Activated CD4-positive, alpha-beta T cell treated with anti-CD3 and anti-CD28 coated beads, Interleukin-2, amount 10 ng/mL, durations not matched to agents 24 days and 14 days (primary cell): ENCODE measurements at regions not wholly inside any gene's neighbourhood (a gene's known extent, or its start where the extent isn't known, plus 50 kb on each side); places are given as distances from the start of the nearest gene placed in this dataset.

Experiments
- DNase-seq: peaks from one replicate; pipeline ENCODE4 v3.0.0; 2022
- H3K27ac Mint-ChIP-seq: one replicate; pipeline ENCODE4 v1.8.0; 2022; ENCODE audit warnings: mild to moderate bottlenecking, mixed read lengths
- H3K27me3 Mint-ChIP-seq: one replicate; pipeline ENCODE4 v1.8.0; 2022; ENCODE audit warnings: mixed read lengths
- H3K36me3 Mint-ChIP-seq: one replicate; pipeline ENCODE4 v1.8.0; 2022; ENCODE audit warnings: low read depth, mild to moderate bottlenecking, mixed read lengths
- H3K4me1 Mint-ChIP-seq: one replicate; pipeline ENCODE4 v1.8.0; 2021; ENCODE audit warnings: mixed read lengths
- H3K4me3 Mint-ChIP-seq: one replicate; pipeline ENCODE4 v1.8.0; 2022; ENCODE audit warnings: mild to moderate bottlenecking, moderate library complexity, mixed read lengths
- H3K9me3 Mint-ChIP-seq: one replicate; pipeline ENCODE4 v1.8.0; 2021; ENCODE audit warnings: mixed read lengths
- intact Hi-C: fragments of 100-400 bp; cut with micrococcal nuclease; formaldehyde crosslinking; loops from one replicate; pipeline ENCODE4 v1.15.1; 2023

DNA sequence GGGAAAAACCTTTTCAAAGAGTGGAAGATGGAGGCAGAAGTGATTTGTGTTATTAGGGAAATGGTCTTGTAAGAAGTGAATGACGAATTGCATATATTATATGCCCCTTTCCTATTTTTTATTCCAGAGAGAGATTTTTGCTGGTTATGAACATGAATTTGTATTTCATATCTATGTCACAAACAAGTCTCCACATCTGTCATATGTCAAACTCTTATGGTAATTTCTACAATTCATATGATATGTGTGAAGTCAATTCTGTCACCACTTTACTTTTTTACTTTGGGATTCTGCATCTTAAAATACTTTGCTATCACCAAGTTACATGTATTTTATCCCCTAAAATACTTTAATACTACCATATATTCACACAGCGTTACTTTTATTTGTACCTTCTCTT lies 594.2 kb upstream of the ARPP21 start:
- Mint-ChIP-seq H3K27ac (no peak overlapping the region), H3K9me3 (no peaks in the 10 kb centered on the region), H3K36me3 (no peaks in the 10 kb centered on the region), H3K27me3 (no peaks in the 10 kb centered on the region), H3K4me1 (no peaks in the 10 kb centered on the region), H3K4me3 (no peak overlapping the region)
- no peak for DNase-seq
- intact Hi-C loops, result no loop called here

DNA sequence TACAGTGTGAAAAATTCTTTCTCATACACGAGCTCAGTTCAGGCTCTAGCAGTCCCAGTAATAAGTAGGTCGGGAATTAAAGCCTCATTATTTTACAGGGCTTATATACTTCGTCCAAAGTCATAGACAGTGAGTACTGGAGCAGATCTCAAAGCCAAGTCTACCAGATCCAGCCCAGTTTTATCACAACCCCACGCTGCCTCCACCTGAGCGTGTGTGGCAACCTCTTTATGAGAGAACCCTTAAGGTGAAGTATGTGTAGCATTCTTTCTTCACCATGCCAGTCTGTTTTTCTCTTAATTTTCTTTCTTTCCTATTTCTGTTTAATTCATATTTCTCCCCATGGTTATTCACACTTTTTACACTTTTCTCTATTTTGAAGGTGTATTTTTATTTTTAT lies 574.6 kb upstream of the ARPP21 start:
- intact Hi-C loops, result no loop called here
- Mint-ChIP-seq H3K9me3 (no peaks in the 10 kb centered on the region), H3K4me1 (no peaks in the 10 kb centered on the region), H3K36me3 (no peaks in the 10 kb centered on the region), H3K27me3 (no peaks in the 10 kb centered on the region), H3K27ac (no peak overlapping the region), H3K4me3 (no peak overlapping the region)
- DNase-seq, result no peak

DNA sequence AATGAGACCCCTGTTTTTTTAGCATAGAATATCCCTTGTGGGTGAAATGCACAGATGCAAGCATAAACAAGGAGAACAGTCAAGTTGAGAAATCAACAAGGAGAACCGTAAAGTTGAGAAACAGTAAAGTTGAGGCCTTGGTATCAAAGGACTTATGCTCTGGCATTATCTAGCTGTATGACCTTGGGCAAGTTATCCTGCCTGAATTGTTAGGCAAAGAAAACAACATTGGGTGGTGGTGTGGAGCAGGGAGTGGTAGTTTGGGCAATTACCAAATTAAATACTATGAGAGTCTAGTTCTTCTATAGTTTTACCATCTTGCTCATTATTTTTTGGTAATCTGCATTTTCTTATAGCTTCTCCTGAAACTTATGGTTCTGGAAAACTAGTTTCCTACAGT lies 573.4 kb upstream of the ARPP21 start:
- no peak overlapping the region for H3K27ac Mint-ChIP-seq
- H3K27me3 Mint-ChIP-seq, result no peaks in the 10 kb centered on the region
- H3K4me1 Mint-ChIP-seq, result no peaks in the 10 kb centered on the region
- no peak for DNase-seq
- no peak overlapping the region for H3K4me3 Mint-ChIP-seq
- no peaks in the 10 kb centered on the region for H3K9me3 Mint-ChIP-seq
- H3K36me3 Mint-ChIP-seq, result no peaks in the 10 kb centered on the region
- intact Hi-C loops, result no loop called here

DNA sequence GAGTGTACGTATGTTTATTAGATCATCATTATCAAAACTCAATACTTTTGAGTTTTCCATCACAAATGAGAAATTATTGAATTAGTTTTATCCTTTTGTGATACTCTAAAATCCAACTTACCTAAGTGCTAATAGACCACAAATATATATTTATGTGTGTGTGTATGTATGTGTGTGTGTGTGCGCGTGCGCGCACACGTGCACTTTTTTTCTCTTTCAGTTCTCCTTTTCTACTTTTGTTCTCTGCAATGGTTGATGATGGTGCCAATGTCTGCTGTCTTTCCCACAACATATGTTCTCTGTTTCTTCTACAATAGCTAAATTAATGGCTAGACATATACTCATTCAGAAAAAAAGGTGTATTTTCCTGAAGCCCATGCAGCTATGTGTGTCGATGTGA lies 571.6 kb upstream of the ARPP21 start:
- Mint-ChIP-seq H3K27me3 (no peaks in the 10 kb centered on the region), H3K4me3 (no peak overlapping the region), H3K9me3 (no peaks in the 10 kb centered on the region), H3K36me3 (no peaks in the 10 kb centered on the region), H3K4me1 (no peaks in the 10 kb centered on the region), H3K27ac (no peak overlapping the region)
- DNase-seq, result no peak
- intact Hi-C loops, result no loop called here

DNA sequence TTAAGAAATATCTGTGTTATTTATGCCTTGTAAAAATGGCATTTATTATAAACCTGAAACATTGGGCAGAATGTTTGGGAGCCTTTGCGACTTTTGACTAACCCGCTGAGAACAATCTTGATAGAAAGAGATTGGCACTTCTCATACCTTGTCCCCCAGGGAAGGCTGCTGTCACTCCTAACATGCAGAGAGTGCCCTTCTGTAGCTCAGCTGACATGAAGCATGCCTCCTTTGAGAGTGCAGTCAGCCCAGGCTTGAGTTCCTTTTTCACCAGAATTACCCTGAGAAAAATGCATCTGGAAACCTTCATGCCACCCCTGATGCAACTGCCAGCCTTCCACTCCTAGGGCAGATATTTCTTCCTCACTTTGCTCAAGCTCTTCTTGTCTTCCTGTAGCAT lies 569.2 kb upstream of the ARPP21 start:
- H3K9me3 Mint-ChIP-seq, result no peaks in the 10 kb centered on the region
- no peaks in the 10 kb centered on the region for H3K4me1 Mint-ChIP-seq
- H3K27ac Mint-ChIP-seq, result no peak overlapping the region
- no peaks in the 10 kb centered on the region for H3K36me3 Mint-ChIP-seq
- no peaks in the 10 kb centered on the region for H3K27me3 Mint-ChIP-seq
- DNase-seq, result no peak
- H3K4me3 Mint-ChIP-seq, result no peak overlapping the region
- intact Hi-C loops, result no loop called here

DNA sequence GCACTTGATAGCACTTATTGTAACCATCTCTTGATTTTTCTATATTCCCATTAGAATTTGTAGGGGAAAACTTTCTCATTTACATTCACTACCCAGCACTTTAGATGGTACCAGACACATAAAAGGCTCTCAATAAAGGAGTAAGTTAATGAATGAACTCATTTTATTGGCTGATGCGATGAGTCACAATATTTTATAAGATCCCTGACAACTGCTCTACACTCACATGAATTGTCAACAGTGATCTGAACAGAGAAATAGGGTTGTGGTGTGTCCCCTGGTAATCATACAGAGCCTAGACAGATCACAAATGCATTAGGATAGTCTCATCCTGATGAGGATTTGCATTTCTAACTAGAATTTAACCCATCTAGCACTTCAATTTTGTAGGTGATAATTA lies 567.6 kb upstream of the ARPP21 start:
- Mint-ChIP-seq H3K4me1 (no peaks in the 10 kb centered on the region), H3K4me3 (no peak overlapping the region), H3K9me3 (no peaks in the 10 kb centered on the region), H3K36me3 (no peaks in the 10 kb centered on the region), H3K27ac (no peak overlapping the region), H3K27me3 (no peaks in the 10 kb centered on the region)
- DNase-seq, result no peak
- intact Hi-C loops, result no loop called here

DNA sequence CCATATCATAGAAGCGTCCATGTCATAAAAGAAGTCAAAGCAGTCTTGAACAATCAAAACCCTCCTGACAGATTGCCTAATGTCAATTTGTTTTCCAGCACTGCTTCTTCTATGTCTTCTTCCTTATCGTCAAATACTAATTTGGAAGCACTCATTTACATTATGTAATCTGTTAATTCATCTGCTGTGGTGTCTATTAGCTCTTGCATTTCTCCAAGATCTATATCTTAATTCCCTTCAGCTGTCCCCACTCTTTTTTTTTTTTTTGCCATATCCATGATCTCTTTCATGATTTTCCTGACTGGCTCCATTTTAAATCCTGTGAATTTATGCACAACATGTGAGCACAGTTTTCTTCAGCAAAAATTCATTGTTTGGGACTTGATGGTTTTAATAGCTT lies 560.5 kb upstream of the ARPP21 start:
- no peaks in the 10 kb centered on the region for H3K9me3 Mint-ChIP-seq
- no peak overlapping the region for H3K4me3 Mint-ChIP-seq
- intact Hi-C loops, result no loop called here
- no peak for DNase-seq
- H3K27ac Mint-ChIP-seq, result no peak overlapping the region
- no peaks in the 10 kb centered on the region for H3K4me1 Mint-ChIP-seq
- no peaks in the 10 kb centered on the region for H3K36me3 Mint-ChIP-seq
- H3K27me3 Mint-ChIP-seq, result no peaks in the 10 kb centered on the region

DNA sequence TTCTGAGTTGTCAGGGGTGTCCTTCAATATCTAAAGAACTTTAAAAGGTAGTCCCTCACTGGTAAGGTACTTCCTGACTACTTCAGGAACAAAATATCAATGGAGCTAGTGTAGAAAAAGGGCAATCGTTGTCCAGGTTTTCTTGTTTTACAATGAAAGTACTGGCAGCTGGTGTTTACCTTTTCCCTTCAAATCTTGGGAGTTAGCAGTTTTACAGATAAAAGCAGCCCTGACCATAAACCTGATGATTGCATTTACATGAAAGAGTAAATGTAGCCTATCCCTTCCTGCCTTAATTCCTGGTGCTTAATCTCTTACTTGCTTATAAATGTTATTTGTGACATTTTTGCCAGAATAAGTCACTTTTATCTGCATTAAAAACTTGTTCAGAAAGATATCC lies 559.9 kb upstream of the ARPP21 start:
- no peaks in the 10 kb centered on the region for H3K9me3 Mint-ChIP-seq
- no peak for DNase-seq
- no peak overlapping the region for H3K27ac Mint-ChIP-seq
- H3K4me3 Mint-ChIP-seq, result no peak overlapping the region
- no peaks in the 10 kb centered on the region for H3K36me3 Mint-ChIP-seq
- no peaks in the 10 kb centered on the region for H3K27me3 Mint-ChIP-seq
- H3K4me1 Mint-ChIP-seq, result no peaks in the 10 kb centered on the region
- intact Hi-C loops, result no loop called here

DNA sequence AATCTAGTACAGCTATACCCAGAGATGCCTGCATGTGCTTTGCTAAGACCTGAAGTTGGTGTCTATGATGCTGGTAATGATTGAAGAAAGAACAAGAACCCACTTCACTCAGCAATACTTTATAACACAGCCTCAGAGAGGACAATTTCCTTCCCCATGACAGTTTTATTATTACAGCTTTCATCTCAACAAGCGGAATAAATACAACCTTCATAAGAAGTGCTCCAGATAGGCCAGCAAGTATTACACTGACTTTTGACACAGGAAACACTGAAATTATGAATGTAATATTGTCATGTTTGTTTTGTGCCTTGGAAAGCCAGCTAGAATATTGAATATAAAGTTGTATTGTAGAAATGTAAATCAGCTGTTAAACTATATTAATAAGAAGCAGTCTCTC lies 557.4 kb upstream of the ARPP21 start:
- DNase-seq, result no peak
- H3K9me3 Mint-ChIP-seq, result no peaks in the 10 kb centered on the region
- intact Hi-C loops, result no loop called here
- H3K27ac Mint-ChIP-seq, result no peak overlapping the region
- H3K36me3 Mint-ChIP-seq, result no peaks in the 10 kb centered on the region
- no peaks in the 10 kb centered on the region for H3K27me3 Mint-ChIP-seq
- H3K4me1 Mint-ChIP-seq, result no peaks in the 10 kb centered on the region
- H3K4me3 Mint-ChIP-seq, result no peak overlapping the region

DNA sequence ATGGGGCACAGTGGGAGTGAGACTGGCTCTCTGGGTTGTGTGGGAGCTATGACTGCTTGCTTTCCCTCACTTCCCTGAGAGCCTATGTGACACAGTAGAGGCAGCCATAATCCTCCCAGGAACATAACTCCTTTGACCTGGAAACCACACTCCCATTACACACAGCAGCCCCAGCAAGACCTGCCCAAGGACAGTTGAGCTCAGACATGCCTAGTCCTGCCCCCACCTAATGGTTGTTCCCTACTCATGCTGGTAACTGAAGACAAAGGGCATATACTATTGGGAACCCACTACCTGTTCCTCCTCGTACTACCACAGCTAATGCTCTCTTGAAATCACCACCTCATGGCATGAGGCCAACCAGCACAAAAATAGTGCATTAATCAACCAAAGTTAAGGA lies 550.4 kb upstream of the ARPP21 start:
- no peak overlapping the region for H3K4me3 Mint-ChIP-seq
- no peaks in the 10 kb centered on the region for H3K4me1 Mint-ChIP-seq
- intact Hi-C loops, result no loop called here

DNA sequence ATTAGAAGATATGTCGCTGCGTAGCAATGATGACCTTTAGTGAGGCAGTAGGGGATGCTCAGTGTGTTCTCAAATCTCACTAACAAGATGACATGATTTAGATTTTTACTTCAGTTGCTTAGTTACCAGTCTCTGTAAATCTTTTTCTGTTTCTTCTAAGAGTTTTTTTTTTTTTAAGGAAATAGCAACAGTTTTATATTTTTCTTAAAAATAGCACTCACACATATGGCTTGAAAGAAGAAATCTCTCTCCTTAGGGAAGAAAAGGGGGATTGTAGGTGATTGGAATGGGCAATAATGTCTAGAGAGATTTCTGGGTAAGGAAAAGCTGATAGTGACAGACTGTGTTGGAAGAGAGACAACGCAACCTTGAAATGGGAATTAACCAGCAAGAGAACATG lies 524.6 kb upstream of the ARPP21 start:
- Mint-ChIP-seq H3K27me3 (no peaks in the 10 kb centered on the region), H3K4me1 (no peaks in the 10 kb centered on the region), H3K27ac (no peak overlapping the region), H3K9me3 (no peaks in the 10 kb centered on the region), H3K4me3 (no peak overlapping the region), H3K36me3 (no peaks in the 10 kb centered on the region)
- intact Hi-C loops, result no loop called here
- DNase-seq, result no peak

More for the DNA sequence above, 550.4 kb upstream of the ARPP21 start:
- Mint-ChIP-seq H3K27me3 (no peaks in the 10 kb centered on the region), H3K36me3 (no peaks in the 10 kb centered on the region), H3K9me3 (peaks cover 11% of the 10 kb centered on the region), H3K27ac (no peak overlapping the region)
- no peak for DNase-seq

DNA sequence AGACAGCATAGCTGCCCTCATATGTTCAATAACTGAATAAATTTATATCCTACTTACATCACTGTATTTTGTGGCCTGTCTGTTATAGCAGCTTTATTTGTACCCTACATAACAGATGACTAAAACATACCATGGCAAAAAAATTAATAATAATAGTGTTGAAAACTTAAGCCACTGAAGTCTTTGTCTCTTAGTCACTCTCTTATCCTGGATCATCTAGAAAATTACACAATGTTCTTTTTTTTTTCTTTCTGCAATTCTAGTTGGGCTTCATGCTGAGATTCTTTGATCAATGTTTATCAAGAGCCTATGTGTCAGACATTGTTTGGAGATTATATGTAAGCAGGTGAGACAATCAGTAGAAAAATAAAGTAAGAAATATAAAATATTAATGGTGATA lies 519.3 kb upstream of the ARPP21 start:
- no peaks in the 10 kb centered on the region for H3K27me3 Mint-ChIP-seq
- intact Hi-C loops, result no loop called here
- no peaks in the 10 kb centered on the region for H3K4me1 Mint-ChIP-seq
- no peaks in the 10 kb centered on the region for H3K9me3 Mint-ChIP-seq
- DNase-seq, result no peak
- H3K36me3 Mint-ChIP-seq, result no peaks in the 10 kb centered on the region
- no peak overlapping the region for H3K4me3 Mint-ChIP-seq
- no peak overlapping the region for H3K27ac Mint-ChIP-seq

DNA sequence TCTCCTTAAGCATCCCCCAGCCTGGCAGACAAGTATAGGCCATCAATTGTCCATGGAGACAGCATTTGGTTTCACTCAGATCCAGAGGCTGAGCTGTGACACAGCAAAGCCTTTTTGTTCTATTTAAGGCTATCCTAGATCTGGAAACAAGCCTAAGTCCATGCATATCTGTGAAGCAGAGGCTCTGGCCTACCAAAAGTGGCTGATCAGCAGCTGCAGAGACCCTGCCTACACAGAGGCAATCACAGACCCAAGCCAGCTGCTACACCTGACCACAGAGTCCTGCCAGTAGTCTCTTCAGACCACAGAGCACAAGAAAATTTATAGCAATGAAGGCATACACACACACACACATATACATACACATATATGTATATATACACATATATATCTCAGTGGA lies 501.7 kb upstream of the ARPP21 start:
- intact Hi-C loops, result no loop called here
- no peaks in the 10 kb centered on the region for H3K27me3 Mint-ChIP-seq
- no peaks in the 10 kb centered on the region for H3K9me3 Mint-ChIP-seq

DNA sequence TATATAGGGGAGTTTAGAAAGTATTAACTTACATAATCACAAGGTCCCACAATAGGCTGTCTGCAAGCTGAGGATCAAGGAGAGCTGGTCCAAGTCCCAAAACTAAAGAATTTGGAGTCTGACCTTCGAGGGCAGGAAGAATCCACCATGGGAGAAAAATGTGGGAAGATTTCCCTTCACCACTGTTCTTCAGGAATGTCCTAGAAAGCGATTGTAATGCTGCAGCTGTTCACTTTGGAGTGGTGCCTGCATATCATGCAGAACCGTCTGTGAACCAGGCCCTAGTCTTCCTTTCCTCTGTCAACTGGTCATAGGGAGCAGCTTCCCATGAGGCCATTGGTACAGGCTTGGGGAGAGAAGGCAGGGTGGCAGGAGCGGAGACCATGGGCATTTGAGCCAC lies 497.9 kb upstream of the ARPP21 start:
- no peak for DNase-seq
- H3K27ac Mint-ChIP-seq, result no peak overlapping the region
- intact Hi-C loops, result no loop called here
- no peaks in the 10 kb centered on the region for H3K9me3 Mint-ChIP-seq
- H3K4me1 Mint-ChIP-seq, result no peaks in the 10 kb centered on the region
- H3K36me3 Mint-ChIP-seq, result no peaks in the 10 kb centered on the region
- no peaks in the 10 kb centered on the region for H3K27me3 Mint-ChIP-seq
- H3K4me3 Mint-ChIP-seq, result no peak overlapping the region

More for the DNA sequence above, 501.7 kb upstream of the ARPP21 start:
- Mint-ChIP-seq H3K4me1 (no peaks in the 10 kb centered on the region), H3K27ac (no peak overlapping the region), H3K4me3 (no peak overlapping the region), H3K36me3 (no peaks in the 10 kb centered on the region)
- no peak for DNase-seq

DNA sequence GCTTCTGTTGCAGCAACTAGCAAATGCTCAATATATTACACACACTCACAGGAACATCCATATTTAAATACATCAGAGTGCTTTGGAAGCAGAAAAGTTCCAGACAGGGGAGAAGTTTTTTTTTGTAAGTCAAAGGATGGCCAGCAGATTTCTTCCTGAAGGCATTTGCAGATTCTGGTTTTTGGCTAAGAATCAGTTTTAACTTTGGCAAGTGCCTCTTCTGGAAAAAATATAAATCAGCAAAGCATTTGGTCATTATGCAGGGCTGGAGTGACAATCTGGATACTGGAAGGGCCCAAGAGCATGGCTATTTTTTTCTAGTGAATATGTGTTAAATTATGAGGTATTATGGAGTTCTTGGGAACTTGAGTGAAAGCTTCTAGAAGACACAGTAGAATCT lies 495.3 kb upstream of the ARPP21 start:
- no peaks in the 10 kb centered on the region for H3K36me3 Mint-ChIP-seq
- intact Hi-C loops, result no loop called here
- no peaks in the 10 kb centered on the region for H3K9me3 Mint-ChIP-seq
- H3K27ac Mint-ChIP-seq, result no peak overlapping the region
- no peak overlapping the region for H3K4me3 Mint-ChIP-seq
- H3K4me1 Mint-ChIP-seq, result no peaks in the 10 kb centered on the region
- no peaks in the 10 kb centered on the region for H3K27me3 Mint-ChIP-seq
- no peak for DNase-seq
